SK-N-SH (cell line): ENCODE measurements at regions not wholly inside any gene's neighbourhood (a gene's known extent, or its start where the extent isn't known, plus 50 kb on each side); places are given as distances from the start of the nearest gene placed in this dataset.

Experiments used
- CTCF ChIP-seq: fragments of 200-600 bp; sonication (generic); IDR thresholded peaks from 2 replicates; pipeline ENCODE4 v1.6.1; 2017; ENCODE audit warnings: antibody characterized with exemption, mild to moderate bottlenecking, moderate library complexity
- RFX5 ChIP-seq: IDR thresholded peaks from 2 replicates; pipeline ENCODE4 v1.6.1; 2012; ENCODE audit warnings: mild to moderate bottlenecking, improper control_type of control experiment, low read length

GRCh38 chr11:111183706-111184105, 61.8 kb upstream of the POU2AF2 start:
- TF ChIP-seq RFX5 (no peak), CTCF (no peak)
